Activated effector memory CD4-positive, alpha-beta T cell treated with Interleukin-2 at 50 U/mL for 16 hours (primary cell): ENCODE measurements at regions not wholly inside any gene's neighbourhood (a gene's known extent, or its start where the extent isn't known, plus 50 kb on each side); places are given as distances from the start of the nearest gene placed in this dataset.

Experiments
- DNase-seq: peaks from one replicate; pipeline ENCODE4 v3.0.0-alpha.2; 2020

- no peak for DNase-seq
These were observed 243.7 kb downstream of the SLC16A7 start for GRCh38 chr12:59839514-59839913.

- no peak for DNase-seq
These were observed 247.5 kb downstream of the SLC16A7 start for GRCh38 chr12:59843260-59843843.

DNA sequence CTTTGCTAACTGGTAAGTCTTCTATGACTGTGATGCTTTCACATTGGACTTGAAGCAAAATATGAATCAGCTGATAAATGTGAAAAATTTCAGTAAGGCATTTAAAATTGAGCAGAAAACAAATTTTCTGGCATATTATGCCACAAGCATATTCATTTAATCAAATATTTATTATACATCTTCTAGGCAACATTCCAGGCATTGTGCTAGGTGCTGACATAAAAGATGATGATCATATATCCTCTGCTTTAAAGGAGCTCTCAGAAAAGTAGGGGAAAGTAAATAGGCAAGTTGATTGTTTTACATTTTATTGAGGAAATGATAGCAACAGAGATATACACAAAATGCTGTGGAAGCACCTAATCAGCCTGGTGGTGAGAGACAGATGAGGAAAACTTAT is 248.9 kb downstream of the SLC16A7 start:
- no peak for DNase-seq

DNA sequence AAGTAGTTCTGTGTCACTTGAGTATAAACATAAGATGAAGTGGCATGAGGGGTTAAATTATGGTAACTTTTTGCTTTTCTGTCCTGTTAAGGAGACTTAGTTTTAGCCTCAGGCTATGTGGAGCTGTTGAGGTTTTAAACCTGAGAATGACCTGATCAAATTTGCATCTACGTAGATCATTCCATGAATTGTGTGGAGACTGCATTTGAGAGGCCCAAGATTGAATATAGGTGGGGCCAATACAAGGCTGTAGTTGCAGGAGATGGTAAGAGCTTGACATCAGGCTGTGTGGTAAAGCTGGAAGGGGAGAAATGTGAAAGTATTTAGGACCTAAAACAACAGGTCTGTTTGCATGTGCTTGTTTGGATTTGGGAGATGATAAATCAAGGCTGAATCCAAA is 249.5 kb downstream of the SLC16A7 start:
- DNase-seq = no peak

- no peak for DNase-seq
These were observed 251.3 kb downstream of the SLC16A7 start for GRCh38 chr12:59847127-59847526.

DNA sequence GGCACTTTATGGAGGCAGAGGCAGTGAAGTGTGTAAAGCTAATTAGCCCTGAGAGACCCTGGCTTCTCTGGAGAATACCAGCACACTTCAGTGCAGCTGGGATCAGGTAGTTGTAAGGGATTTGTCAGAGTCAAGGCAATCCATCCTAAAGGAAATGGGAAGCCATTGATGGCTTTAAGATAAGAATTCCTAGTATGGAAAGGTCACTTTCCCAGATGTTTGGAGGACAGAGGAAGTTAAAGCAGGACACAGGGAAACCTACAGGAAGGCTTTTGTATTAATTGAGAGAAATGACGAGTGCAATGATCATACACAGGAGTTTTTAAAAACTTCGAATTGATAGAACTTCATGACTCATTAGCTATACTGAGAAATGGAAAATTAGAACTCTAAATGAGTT is 254.4 kb downstream of the SLC16A7 start:
- DNase-seq = no peak

GRCh38 chr12:59858508-59859170 is 262.8 kb downstream of the SLC16A7 start:
- no peak for DNase-seq

DNA sequence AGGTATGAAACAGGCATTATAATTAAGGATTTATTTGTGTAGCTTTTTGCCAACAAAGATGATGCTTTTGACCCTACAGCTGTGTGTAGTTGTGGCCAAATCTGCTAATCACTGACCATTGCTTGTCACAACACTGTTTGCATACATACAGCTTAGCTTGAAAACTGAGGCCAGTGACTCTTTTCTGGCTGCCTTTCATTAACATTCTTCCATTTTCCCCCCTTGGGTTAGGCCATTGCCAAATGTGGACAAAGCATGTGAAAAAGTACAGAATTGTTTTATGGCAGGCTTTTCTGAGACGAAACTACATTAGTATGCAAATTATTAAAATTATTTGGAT is 263.3 kb downstream of the SLC16A7 start:
- DNase-seq = no peak

DNA sequence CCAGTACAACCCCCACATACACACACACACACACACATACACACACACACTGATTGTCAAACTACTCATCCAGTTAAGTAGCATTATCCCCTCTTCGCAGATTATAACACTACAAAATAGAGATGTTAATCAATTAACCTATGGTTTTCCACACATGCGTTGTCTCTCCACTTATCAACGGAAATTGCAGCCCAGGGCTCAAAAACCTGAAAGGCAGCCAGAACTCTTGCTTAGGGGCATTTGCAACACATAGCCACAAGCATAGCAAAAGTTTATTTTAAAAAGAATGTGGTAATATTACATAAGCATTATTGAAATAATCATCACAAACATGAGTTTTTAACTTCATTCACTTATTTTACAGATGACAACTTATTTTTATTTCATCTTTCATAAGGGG is 265.8 kb downstream of the SLC16A7 start:
- no peak for DNase-seq

DNA sequence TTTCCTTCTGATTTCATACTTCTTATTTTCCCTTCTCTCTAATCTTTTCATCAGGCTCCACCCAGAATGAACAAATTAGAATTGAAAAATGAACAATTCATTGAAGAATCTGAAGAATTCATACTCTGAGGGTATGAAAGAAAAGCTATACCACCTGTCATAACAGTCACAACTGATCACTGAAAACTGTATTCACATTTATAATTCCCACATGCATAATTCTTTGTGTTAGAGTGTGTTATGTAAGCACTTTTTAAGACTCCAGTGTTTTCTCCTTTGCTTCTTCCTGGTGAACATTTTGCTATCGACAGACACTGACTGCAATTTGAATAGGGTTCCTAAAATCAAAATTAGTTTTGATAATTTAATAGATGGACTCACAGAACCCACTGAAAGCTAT is 271.2 kb downstream of the SLC16A7 start:
- DNase-seq = no peak

GRCh38 chr12:59867689-59868088 is 271.9 kb downstream of the SLC16A7 start:
- no peak for DNase-seq

DNA sequence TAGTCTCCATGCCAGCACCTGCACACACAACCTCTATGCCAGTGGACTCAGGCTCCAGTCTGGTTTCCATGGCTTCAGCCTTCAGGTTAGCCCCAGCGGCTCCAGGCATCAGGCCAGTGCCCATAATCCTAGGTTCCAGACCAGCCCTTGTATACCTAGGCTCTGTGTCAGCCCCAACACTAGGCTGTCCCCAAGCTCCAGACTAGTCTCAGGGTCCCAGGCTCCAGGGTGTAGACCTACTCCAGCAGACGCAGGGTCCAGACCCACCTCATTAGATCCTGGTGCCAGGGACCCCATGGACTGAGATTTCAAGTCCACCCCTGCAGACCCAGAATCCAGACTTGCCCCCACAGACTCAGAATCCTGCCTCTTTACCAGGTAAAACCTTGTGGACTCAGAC is 275.9 kb downstream of the SLC16A7 start:
- DNase-seq = no peak

DNA sequence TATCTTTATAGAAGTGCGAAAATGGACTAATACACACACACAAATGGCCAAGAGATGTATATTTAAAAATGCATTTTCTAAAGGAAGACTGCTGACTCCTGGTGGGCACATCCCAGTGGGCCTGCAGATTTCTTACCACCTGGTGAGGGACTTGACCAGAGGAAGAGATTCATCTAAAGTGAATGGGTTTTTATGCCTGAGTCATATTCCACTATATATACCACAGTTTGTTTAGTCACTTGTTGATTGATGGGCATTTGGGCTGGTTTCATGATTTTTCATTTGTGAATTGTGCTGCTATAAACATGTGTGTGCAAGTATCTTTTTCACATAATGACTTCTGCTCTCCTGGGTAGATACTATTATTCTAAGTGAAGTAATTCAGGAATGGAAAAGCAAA is 277.3 kb downstream of the SLC16A7 start:
- DNase-seq = no peak

DNA sequence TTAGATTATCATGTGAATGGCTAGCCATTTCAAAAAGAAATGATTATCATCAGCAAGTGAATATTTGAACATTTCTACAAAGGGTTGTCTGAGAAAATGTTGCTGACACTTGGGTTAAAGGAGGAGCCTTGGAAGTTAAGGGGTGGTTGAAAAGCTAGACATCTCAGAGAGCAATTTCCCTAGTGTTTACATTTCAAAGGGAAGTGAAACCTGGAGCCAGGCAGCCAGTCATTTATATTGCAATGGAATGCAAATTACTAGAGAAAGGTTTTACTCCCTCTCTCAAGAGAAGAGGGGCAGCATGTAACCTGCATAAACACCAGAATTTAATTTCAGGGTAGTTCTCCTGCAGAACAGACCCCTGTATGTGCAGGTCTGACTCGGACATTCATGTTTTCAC is 279.0 kb downstream of the SLC16A7 start:
- no peak for DNase-seq

- no peak for DNase-seq
These were observed 290.4 kb downstream of the SLC16A7 start for GRCh38 chr12:59886131-59886733.

- no peak for DNase-seq
These were observed 291.3 kb downstream of the SLC16A7 start for GRCh38 chr12:59887178-59887577.

DNA sequence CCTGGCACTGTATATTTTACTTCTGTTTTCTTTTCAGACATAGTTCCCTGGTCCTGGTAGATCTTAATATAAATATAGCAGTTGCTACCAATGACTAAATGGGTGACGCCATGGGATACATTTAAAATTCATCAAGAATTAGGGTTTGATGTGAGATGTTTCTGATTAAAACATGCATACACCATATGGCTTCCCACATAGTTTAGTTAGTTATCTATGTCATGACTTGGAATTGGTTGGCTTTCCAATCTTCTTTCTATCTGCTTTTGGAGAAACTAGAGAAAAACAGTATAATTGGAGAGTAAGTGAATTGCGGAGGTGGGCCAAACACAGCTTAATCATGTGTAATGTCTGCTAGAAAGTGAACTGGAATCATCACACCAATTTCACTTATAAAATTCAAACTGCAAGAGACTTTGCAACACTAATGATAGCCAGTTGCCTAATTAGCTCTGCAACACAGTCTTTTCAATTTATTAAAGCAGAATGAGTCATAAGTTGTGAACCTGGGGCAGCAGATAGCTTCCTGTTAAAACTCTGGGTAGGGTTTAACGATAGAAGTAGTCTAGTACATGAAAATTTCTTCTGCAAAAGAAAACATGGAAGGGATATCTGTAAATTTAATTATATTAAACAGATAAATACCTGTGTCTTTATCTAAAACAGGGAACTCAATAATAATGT is 295.2 kb downstream of the SLC16A7 start:
- DNase-seq = no peak

DNA sequence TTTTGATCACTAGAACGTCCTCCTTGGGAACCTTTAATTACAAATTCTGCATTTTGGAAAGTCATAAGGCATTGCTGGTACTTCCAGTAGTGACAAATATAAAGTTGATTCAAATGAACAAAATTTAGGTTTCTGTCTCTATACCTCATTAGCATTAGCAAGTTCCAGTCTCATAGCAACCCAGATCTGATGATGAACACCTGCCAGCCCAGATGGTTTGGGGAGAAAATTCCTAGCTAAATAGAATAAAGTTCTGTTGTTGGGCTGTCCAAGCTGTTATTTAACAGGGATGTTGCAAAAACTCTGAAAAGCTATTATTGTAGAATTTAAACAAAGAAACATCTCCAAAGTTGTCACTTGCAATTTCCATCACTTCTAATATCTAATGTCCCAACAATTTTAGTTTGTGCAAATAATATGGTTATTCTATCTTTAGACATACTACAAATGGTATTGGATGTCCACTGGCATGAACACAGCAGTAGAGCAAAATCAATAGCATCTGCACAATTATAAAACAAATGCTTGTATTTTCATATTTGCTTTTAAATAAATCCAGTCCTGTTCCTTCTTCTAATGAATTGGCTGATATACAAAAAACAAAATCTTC is 299.4 kb downstream of the SLC16A7 start:
- DNase-seq = no peak

DNA sequence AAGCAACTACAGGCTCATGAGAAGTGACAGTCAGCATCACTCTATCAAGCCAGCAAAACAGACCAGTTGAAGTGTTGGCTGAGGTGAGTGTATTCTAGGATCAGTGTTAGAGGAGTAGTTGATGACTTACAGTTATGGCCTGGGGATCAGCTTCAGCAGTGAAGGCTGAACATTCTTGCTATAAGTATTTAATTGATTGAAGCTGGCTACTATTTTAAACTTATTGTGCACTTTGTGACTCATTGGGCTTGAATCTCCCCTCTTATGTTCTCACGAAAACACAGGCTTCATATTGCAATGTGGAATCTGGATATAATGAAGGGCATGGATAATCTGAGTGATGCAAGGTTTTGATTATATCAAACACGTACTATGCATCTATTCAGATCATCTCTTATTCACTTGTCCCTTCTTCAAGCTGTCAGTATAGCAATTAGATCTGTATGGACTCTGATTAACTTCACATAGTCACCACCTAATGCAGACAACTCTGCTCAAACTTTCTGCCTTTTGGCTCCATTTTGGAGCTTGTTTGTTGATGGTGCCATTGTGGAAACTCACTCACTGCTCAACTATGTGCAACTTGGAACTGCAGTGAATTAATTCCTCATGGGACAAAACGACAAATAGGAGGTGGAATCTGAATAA is 309.2 kb downstream of the SLC16A7 start:
- DNase-seq = no peak

- no peak for DNase-seq
These were observed 315.7 kb downstream of the SLC16A7 start for GRCh38 chr12:59911516-59911915.

DNA sequence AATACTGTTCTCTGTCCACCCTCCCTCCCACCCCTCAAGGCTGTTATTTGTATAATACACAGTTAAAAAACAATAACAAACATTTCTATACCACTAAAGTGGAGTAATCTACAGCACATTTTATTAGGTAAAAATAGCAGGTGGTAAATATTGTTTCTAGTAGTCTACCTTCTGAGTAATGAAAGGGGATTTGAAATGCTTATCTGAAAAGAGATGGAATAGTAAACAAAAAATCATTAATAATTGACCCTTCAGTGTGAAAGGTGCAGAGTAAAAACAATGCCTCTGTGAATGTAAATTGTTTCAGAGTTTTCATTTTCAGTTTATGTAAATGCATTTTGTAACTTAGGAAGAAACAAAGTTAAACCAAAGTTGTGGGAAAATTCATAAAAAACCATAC is 321.2 kb downstream of the SLC16A7 start:
- no peak for DNase-seq

- no peak for DNase-seq
These were observed 331.2 kb downstream of the SLC16A7 start for GRCh38 chr12:59927032-59927431.

GRCh38 chr12:59928416-59928815 is 332.6 kb downstream of the SLC16A7 start:
- no peak for DNase-seq
